Naive thymus-derived CD4-positive, alpha-beta T cell (primary cell): ENCODE measurements at regions not wholly inside any gene's neighbourhood (a gene's known extent, or its start where the extent isn't known, plus 50 kb on each side); places are given as distances from the start of the nearest gene placed in this dataset.
A peak's percentile ranks its signal among the peaks of the same experiment; 100 is the strongest.
"Not testable (repeated sequence)": the region's sequence is repeated elsewhere in the genome, so short reads cannot be mapped to it uniquely, and the experiment has no call there.

Source experiments
- ATAC-seq: fragments of 150-1000 bp; cut with Tn5 transposase; 2 replicates; pipeline ENCODE4 v1.10.0; 2021; ENCODE audit warnings: mild to moderate bottlenecking, moderate library complexity
- CTCF ChIA-PET: fragments of 350-600 bp; sonication (Branson Sonifier 250); formaldehyde crosslinking; loops from one replicate; lab custom pipeline; 2021; ENCODE audit warnings: antibody characterized with exemption; lab: Charles Lee
- POLR2A ChIA-PET: fragments of 350-600 bp; sonication (Branson Sonifier 250); formaldehyde crosslinking; loops from one replicate; lab custom pipeline; 2021; ENCODE audit warnings: antibody characterized with exemption, inconsistent platforms; lab: Charles Lee
- DNase-seq, 9 donors: peaks; one replicate each; pipeline versions ENCODE4 v3.0.0 to v3.0.0-alpha.2; 2020 to 2022; ENCODE audit warnings: mixed read lengths in 1 of 9
- H3K27ac ChIP-seq: one replicate; pipeline ENCODE4 v1.7.0; 2013; ENCODE audit warnings: mild to moderate bottlenecking, low read depth, low read length, moderate library complexity
- H3K27me3 ChIP-seq, 2 donors: one replicate each; pipeline ENCODE4 v1.7.0; 2013; ENCODE audit warnings: low read length in 2 of 2, mild to moderate bottlenecking in 2 of 2, moderate library complexity in 2 of 2; ENCODE audit not compliant: control insufficient read depth in 2 of 2, insufficient read depth in 2 of 2
- H3K36me3 ChIP-seq, 3 experiments: 1 replicate in 2 of 3; 2 replicates in 1 of 3; pipeline ENCODE4 v1.7.0; 2013; ENCODE audit warnings: low read length in 3 of 3, mild to moderate bottlenecking in 3 of 3, moderate library complexity in 1 of 3; ENCODE audit not compliant: insufficient read depth in 3 of 3, control insufficient read depth in 2 of 3
- H3K4me1 ChIP-seq, 2 donors: one replicate each; pipeline ENCODE4 v1.7.0; 2013; ENCODE audit warnings: low read length in 2 of 2, mild to moderate bottlenecking in 2 of 2, moderate library complexity in 1 of 2; ENCODE audit not compliant: control insufficient read depth in 2 of 2, insufficient read depth in 2 of 2
- H3K4me3 ChIP-seq: 2 replicates; pipeline ENCODE4 v1.7.0; 2013; ENCODE audit warnings: mild to moderate bottlenecking, low read length
- H3K9me3 ChIP-seq, 3 experiments: 1 replicate in 2 of 3; 2 replicates in 1 of 3; pipeline ENCODE4 v1.7.0; 2013; ENCODE audit warnings: low read length in 3 of 3; ENCODE audit not compliant: control insufficient read depth in 2 of 3
- H3K27ac Mint-ChIP-seq, 9 donors: one replicate each; pipeline ENCODE4 v1.8.0; 2020 to 2022; ENCODE audit warnings: mixed read lengths in 9 of 9, mild to moderate bottlenecking in 8 of 9, moderate library complexity in 5 of 9, inconsistent platforms in 2 of 9
- H3K27me3 Mint-ChIP-seq, 5 donors: one replicate each; pipeline ENCODE4 v1.8.0; 2021 to 2022; ENCODE audit warnings: mixed read lengths in 5 of 5, mild to moderate bottlenecking in 1 of 5
- H3K36me3 Mint-ChIP-seq, 5 donors: one replicate each; pipeline ENCODE4 v1.8.0; 2020 to 2022; ENCODE audit warnings: mixed read lengths in 5 of 5, mild to moderate bottlenecking in 3 of 5, inconsistent platforms in 1 of 5
- H3K4me1 Mint-ChIP-seq, 7 donors: one replicate each; pipeline ENCODE4 v1.8.0; 2020 to 2022; ENCODE audit warnings: mixed read lengths in 7 of 7, mild to moderate bottlenecking in 3 of 7, inconsistent platforms in 1 of 7
- H3K4me3 Mint-ChIP-seq, 10 donors: one replicate each; pipeline ENCODE4 v1.8.0; 2020 to 2022; ENCODE audit warnings: mild to moderate bottlenecking in 10 of 10, mixed read lengths in 10 of 10, moderate library complexity in 6 of 10, inconsistent platforms in 2 of 10
- H3K9me3 Mint-ChIP-seq, 11 donors: one replicate each; pipeline ENCODE4 v1.8.0; 2020 to 2022; ENCODE audit warnings: mixed read lengths in 11 of 11, mild to moderate bottlenecking in 4 of 11, inconsistent platforms in 1 of 11, moderate library complexity in 1 of 11
- intact Hi-C, 2 donors: fragments of 100-400 bp; cut with micrococcal nuclease; formaldehyde crosslinking; loops; one replicate each; pipeline ENCODE4 v1.15.1; 2023

- no peaks in the 10 kb centered on the region for H3K9me3 ChIP-seq
- DNase-seq (no peak), ATAC-seq (no peak)
- Mint-ChIP-seq H3K4me1 (no peaks in the 10 kb centered on the region), H3K27ac (no peak overlapping the region), H3K9me3 (peaks cover 0 to 46% (median 16%) of the 10 kb centered on the region in 11 donors), H3K36me3 (no peaks in the 10 kb centered on the region), H3K27me3 (peaks cover 0 to 4% (median 0%) of the 10 kb centered on the region in 5 donors), H3K4me3 (no peak overlapping the region)
- ChIA-PET POLR2A (no interaction called here), CTCF (no interaction called here)
- no peak overlapping the region for H3K27ac ChIP-seq
- no peaks in the 10 kb centered on the region for H3K4me1 ChIP-seq
- H3K4me3 ChIP-seq = no peak overlapping the region
- no peaks in the 10 kb centered on the region for H3K27me3 ChIP-seq
- no peaks in the 10 kb centered on the region for H3K36me3 ChIP-seq
- intact Hi-C loops = loop anchor here in 1 of 2 donors (1.0 kb wide), 1 partner anchor 642 kb away; no protein-coding TSS in a partner anchor
These were observed 106.2 kb upstream of the L3MBTL4 start for GRCh38 chr18:6520901-6521300.

GRCh38 chr18:6521803-6522418 lies 107.2 kb upstream of the L3MBTL4 start:
- Mint-ChIP-seq H3K36me3 (no peaks in the 10 kb centered on the region), H3K4me1 (no peaks in the 10 kb centered on the region), H3K4me3 (no peak overlapping the region), H3K27ac (no peak overlapping the region), H3K27me3 (peaks cover 0 to 4% (median 0%) of the 10 kb centered on the region in 5 donors), H3K9me3 (peaks cover 0 to 40% (median 16%) of the 10 kb centered on the region in 11 donors)
- Histone ChIP-seq H3K27ac (no peak overlapping the region), H3K27me3 (no peaks in the 10 kb centered on the region), H3K9me3 (no peaks in the 10 kb centered on the region), H3K4me1 (no peaks in the 10 kb centered on the region), H3K36me3 (no peaks in the 10 kb centered on the region), H3K4me3 (no peak overlapping the region)
- intact Hi-C loops = loop anchor here in 1 of 2 donors (1.0 kb wide), 1 partner anchor 643 kb away; no protein-coding TSS in a partner anchor
- ATAC-seq (no peak), DNase-seq (peak in 1 of 9 donors; percentile 23)
- ChIA-PET CTCF (no interaction called here), POLR2A (no interaction called here)

DNA sequence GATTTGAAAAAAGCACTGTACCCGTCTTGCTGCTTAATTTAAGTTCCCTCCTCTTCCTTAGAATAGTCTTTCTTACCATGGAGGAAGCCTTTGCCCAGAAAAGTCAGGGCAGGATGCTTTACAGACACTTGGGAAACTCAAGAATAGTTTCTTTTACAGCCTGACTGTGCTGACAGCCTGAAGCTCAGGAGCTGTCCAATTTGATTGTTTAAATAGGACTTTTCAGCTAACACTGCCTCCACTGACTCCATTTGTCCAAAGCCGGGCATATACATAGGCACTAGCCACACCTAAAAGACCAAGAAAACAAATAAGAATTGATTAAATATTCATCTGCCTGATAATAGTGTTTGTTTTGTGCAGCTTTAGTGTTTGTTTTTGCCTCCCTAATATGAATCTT lies 110.9 kb upstream of the L3MBTL4 start:
- Mint-ChIP-seq H3K36me3 (no peaks in the 10 kb centered on the region), H3K4me1 (no peaks in the 10 kb centered on the region), H3K27ac (no peak overlapping the region), H3K4me3 (no peak overlapping the region), H3K9me3 (peaks cover 0 to 33% (median 16%) of the 10 kb centered on the region in 11 donors), H3K27me3 (peaks cover 0 to 4% (median 0%) of the 10 kb centered on the region in 5 donors)
- Histone ChIP-seq H3K9me3 (no peaks in the 10 kb centered on the region), H3K4me1 (no peaks in the 10 kb centered on the region), H3K4me3 (no peak overlapping the region), H3K36me3 (no peaks in the 10 kb centered on the region), H3K27ac (no peak overlapping the region), H3K27me3 (no peaks in the 10 kb centered on the region)
- POLR2A ChIA-PET = no interaction called here
- ATAC-seq = no peak
- intact Hi-C loops = no loop called here
- CTCF ChIA-PET = no interaction called here
- no peak for DNase-seq

DNA sequence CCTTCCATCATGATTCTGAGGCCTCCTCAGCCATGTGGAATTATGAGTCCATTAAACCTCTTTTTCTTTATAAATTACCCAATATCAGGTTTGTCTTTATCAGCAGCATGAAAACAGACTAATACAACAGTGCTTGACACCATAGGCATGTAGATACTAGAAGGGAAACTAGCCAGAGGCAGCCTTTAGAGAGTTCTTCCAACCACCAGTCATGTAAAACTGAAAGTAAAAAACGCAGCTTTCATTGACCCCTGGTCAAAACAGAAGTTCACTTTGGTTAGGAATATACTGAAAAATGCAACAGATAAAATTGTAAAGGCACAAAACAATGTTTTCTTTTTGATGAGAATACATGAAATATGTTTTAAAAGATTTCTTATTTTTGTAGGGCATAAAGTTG lies 122.8 kb upstream of the L3MBTL4 start:
- no peak for ATAC-seq
- DNase-seq = no peak
- intact Hi-C loops = no loop called here
- Histone ChIP-seq H3K4me3 (no peak overlapping the region), H3K27me3 (no peaks in the 10 kb centered on the region), H3K9me3 (no peaks in the 10 kb centered on the region), H3K36me3 (no peaks in the 10 kb centered on the region), H3K27ac (no peak overlapping the region), H3K4me1 (no peaks in the 10 kb centered on the region)
- Mint-ChIP-seq H3K36me3 (no peaks in the 10 kb centered on the region), H3K4me1 (peaks cover 0 to 2% (median 0%) of the 10 kb centered on the region in 7 donors), H3K4me3 (no peak overlapping the region), H3K9me3 (peaks cover 0 to 7% (median 0%) of the 10 kb centered on the region in 11 donors), H3K27ac (no peak overlapping the region), H3K27me3 (peaks cover 0 to 9% (median 0%) of the 10 kb centered on the region in 5 donors)
- CTCF ChIA-PET = no interaction called here
- POLR2A ChIA-PET = no interaction called here

DNA sequence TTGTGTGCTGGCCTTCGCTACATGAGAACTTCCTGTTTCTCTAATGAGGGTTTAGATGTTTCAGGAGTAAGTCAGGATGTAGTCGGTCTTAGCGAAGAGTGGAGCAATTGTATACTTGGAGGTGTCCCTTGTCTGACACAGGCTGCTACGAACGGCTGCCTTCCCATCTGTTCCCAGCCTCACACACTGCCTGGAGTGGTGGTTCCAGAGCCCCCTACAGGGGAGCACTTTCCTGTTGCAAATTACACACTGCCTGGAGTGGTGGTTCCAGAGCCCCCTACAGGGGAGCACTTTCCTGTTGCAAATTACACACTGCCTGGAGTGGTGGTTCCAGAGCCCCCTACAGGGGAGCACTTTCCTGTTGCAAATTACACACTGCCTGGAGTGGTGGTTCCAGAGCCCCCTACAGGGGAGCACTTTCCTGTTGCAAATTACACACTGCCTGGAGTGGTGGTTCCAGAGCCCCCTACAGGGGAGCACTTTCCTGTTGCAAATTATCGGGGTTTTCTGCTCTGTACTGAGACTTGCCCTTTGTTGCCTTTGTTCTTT lies 126.5 kb upstream of the L3MBTL4 start:
- H3K4me1 ChIP-seq, H3K9me3 ChIP-seq, H3K27ac ChIP-seq, H3K4me3 ChIP-seq, H3K36me3 ChIP-seq, H3K4me3 Mint-ChIP-seq, H3K9me3 Mint-ChIP-seq, CTCF ChIA-PET, POLR2A ChIA-PET, ATAC-seq, H3K27me3 ChIP-seq, H3K27me3 Mint-ChIP-seq, H3K4me1 Mint-ChIP-seq, H3K36me3 Mint-ChIP-seq, DNase-seq, H3K27ac Mint-ChIP-seq: not testable (repeated sequence)
- intact Hi-C loops = loop anchor here in 1 of 2 donors (5.0 kb wide), 1 partner anchor 346 kb away; no protein-coding TSS in a partner anchor

DNA sequence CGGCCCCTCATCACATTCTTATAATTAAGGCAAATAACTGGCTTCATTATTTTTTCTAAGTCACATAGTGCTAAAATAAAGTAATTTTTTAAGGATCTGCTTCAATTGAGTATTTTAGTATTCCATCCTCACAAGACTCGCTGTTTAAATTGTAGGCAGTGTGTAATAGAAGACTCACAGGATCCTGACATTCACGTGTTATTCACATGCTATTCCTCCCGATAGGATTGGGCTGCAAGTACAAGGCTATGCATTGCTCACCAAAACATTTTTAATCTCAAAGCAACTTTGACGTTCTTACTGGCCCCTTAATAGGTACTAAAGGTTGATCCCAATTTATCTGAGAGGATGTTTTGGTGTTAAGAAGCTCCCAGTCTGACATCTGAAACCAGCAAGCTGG lies 127.6 kb upstream of the L3MBTL4 start:
- H3K9me3 Mint-ChIP-seq = peaks cover 0 to 3% (median 0%) of the 10 kb centered on the region in 11 donors
- H3K4me1 Mint-ChIP-seq = peaks cover 0 to 2% (median 0%) of the 10 kb centered on the region in 7 donors
- POLR2A ChIA-PET = no interaction called here
- no peak overlapping the region for H3K27ac ChIP-seq
- no peaks in the 10 kb centered on the region for H3K27me3 ChIP-seq
- H3K4me1 ChIP-seq = no peaks in the 10 kb centered on the region
- H3K36me3 Mint-ChIP-seq = no peaks in the 10 kb centered on the region
- H3K4me3 Mint-ChIP-seq = no peak overlapping the region
- no peaks in the 10 kb centered on the region for H3K9me3 ChIP-seq
- H3K27me3 Mint-ChIP-seq = peaks cover 0 to 3% (median 0%) of the 10 kb centered on the region in 5 donors
- intact Hi-C loops = loop anchor here in 1 of 2 donors (5.0 kb wide), 1 partner anchor 345 kb away; no protein-coding TSS in a partner anchor
- no peak overlapping the region for H3K4me3 ChIP-seq
- ATAC-seq (no peak), DNase-seq (no peak)
- no peak overlapping the region for H3K27ac Mint-ChIP-seq
- CTCF ChIA-PET = no interaction called here
- H3K36me3 ChIP-seq = no peaks in the 10 kb centered on the region
